ENCODE measurements at regions not wholly inside any gene's neighbourhood (a gene's known extent, or its start where the extent isn't known, plus 50 kb on each side); places are given as distances from the start of the nearest gene placed in this dataset.

- 80 to 86% methylated on average over 7 of the region's 7 CpGs for WGBS, 2 donors
These were observed 547.6 kb upstream of the RAB6C start for GRCh38 chr2:129431881-129432280.

GRCh38 chr2:129436809-129437208, 542.7 kb upstream of the RAB6C start:
- TF ChIP-seq EP300 (IDR thresholded peaks at IDR 0.05) (no peak), POLR2A (IDR thresholded peaks at IDR 0.05) (no peak), CTCF (IDR thresholded peaks at IDR 0.05) (no peak)
- no peak for DNase-seq (ENCODE audit: low spot score in 2 of 2)
- Histone ChIP-seq H3K4me3 (no peak overlapping the region), H3K9me3 (no peaks in the 10 kb centered on the region), H3K4me1 (no peaks in the 10 kb centered on the region), H3K27ac (no peak overlapping the region), H3K27me3 (no peaks in the 10 kb centered on the region), H3K36me3 (no peaks in the 10 kb centered on the region)
- WGBS, 2 donors = 60 to 78% methylated on average over 5 of the region's 5 CpGs

More at GRCh38 chr2:129431881-129432280, 547.6 kb upstream of the RAB6C start:
- Histone ChIP-seq H3K9me3 (no peaks in the 10 kb centered on the region), H3K27me3 (no peaks in the 10 kb centered on the region), H3K4me3 (no peak overlapping the region), H3K27ac (no peak overlapping the region), H3K4me1 (no peaks in the 10 kb centered on the region), H3K36me3 (no peaks in the 10 kb centered on the region)
- no peak for DNase-seq (ENCODE audit: low spot score in 2 of 2)
- TF ChIP-seq CTCF (IDR thresholded peaks at IDR 0.05) (no peak), POLR2A (IDR thresholded peaks at IDR 0.05) (no peak), EP300 (IDR thresholded peaks at IDR 0.05) (no peak)

- Histone ChIP-seq H3K4me1 (no peaks in the 10 kb centered on the region), H3K9me3 (no peaks in the 10 kb centered on the region), H3K36me3 (no peaks in the 10 kb centered on the region), H3K27ac (peak overlapping the region in 1 of 4 donors; percentile 37), H3K4me3 (no peak overlapping the region), H3K27me3 (no peaks in the 10 kb centered on the region)
- 37 to 57% methylated on average over 3 of the region's 3 CpGs for WGBS, 2 donors
- TF ChIP-seq CTCF (IDR thresholded peaks at IDR 0.05) (no peak), POLR2A (IDR thresholded peaks at IDR 0.05) (no peak), EP300 (IDR thresholded peaks at IDR 0.05) (no peak)
- DNase-seq (ENCODE audit: low spot score in 2 of 2) = no peak
These were observed 541.7 kb upstream of the RAB6C start for GRCh38 chr2:129437725-129438124.

GRCh38 chr2:129438501-129439057, 540.9 kb upstream of the RAB6C start:
- no peaks in the 10 kb centered on the region for H3K4me1 ChIP-seq
- WGBS, 2 donors = 43 to 52% methylated on average over 13 of the region's 13 CpGs
- H3K27ac ChIP-seq = peak overlapping the region in 1 of 4 donors; percentile 37
- H3K9me3 ChIP-seq = no peaks in the 10 kb centered on the region
- no peaks in the 10 kb centered on the region for H3K27me3 ChIP-seq
- H3K4me3 ChIP-seq = no peak overlapping the region
- no peak for DNase-seq (ENCODE audit: low spot score in 2 of 2)
- H3K36me3 ChIP-seq = no peaks in the 10 kb centered on the region
- TF ChIP-seq EP300 (IDR thresholded peaks at IDR 0.05) (peak in 1 of 2 donors; percentile 40), POLR2A (IDR thresholded peaks at IDR 0.05) (no peak)

DNA sequence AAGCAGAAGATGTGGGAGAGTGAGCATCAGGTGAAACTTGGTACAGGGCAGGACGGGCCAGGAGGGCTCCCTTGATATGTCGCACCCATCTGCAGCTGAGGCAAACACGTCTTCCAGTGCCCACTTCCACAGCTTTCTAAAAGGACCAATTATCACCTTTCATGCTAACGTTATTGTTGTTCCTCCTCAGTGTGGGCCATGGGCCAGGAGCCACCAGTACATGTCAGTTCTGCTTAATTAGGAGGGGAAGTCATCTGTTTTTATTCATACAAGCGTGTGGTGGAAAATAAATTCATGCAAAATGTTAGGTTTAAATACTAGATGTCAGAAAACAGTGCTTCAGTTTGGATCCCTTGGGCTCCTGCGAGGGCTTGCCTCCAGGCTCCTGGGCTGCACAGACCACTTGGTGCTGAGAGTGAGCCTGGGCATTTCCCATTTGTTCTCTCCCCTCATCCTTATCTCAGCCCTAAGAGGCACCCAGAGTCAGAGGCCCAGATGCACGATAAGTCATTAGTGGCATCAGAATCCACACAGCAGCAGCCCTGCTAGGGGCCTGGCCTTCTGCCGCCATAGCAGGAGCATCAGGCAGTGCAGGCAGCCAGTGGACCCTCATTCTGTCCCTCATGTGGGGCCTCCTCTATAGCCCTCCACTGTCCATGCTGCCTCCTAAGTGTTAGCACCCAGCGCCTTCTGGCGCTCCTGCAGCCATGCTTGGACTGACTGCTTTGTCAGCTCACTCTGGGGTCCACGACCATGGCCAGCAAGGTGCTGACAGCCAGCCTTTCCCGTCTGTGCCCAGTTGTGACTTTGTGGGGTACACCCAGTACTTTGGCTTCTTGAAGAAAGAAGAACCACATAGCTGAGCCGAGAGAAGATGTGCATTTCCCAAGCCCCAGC, 539.8 kb upstream of the RAB6C start:
- TF ChIP-seq POLR2A (IDR thresholded peaks at IDR 0.05) (no peak), CTCF (IDR thresholded peaks at IDR 0.05) (no peak), EP300 (IDR thresholded peaks at IDR 0.05) (no peak)
- DNase-seq (ENCODE audit: low spot score in 2 of 2) = no peak
- Histone ChIP-seq H3K27me3 (no peaks in the 10 kb centered on the region), H3K36me3 (no peaks in the 10 kb centered on the region), H3K4me3 (no peak overlapping the region), H3K4me1 (no peaks in the 10 kb centered on the region), H3K9me3 (no peaks in the 10 kb centered on the region), H3K27ac (no peak overlapping the region)
- 74 to 81% methylated on average over 13 of the region's 13 CpGs for WGBS, 2 donors
